Gastrocnemius medialis (tissue), 4 donors: ENCODE measurements at regions not wholly inside any gene's neighbourhood (a gene's known extent, or its start where the extent isn't known, plus 50 kb on each side); places are given as distances from the start of the nearest gene placed in this dataset.

ENCODE experiments used
- POLR2A ChIP-seq, 2 donors: fragments of 450-650 bp; IDR thresholded peaks; one replicate each; pipeline ENCODE4 v1.6.1; 2017; ENCODE audit warnings: antibody characterized with exemption in 2 of 2, mild to moderate bottlenecking in 2 of 2, moderate library complexity in 2 of 2
- TF ChIP-seq, protein P1 (sequence below), 5 experiments: fragments of 450-650 bp in 3 of 5; fragments of 200-600 bp in 2 of 5; sonication (generic) in 2 of 5; IDR thresholded peaks in 4 of 5; conservative IDR thresholded peaks in 1 of 5; 1 replicate in 4 of 5; 2 replicates in 1 of 5; pipeline ENCODE4 v1.5.1; 2016 to 2019; ENCODE audit warnings: antibody characterized with exemption in 5 of 5, mild to moderate bottlenecking in 3 of 5, moderate library complexity in 3 of 5

DNA sequence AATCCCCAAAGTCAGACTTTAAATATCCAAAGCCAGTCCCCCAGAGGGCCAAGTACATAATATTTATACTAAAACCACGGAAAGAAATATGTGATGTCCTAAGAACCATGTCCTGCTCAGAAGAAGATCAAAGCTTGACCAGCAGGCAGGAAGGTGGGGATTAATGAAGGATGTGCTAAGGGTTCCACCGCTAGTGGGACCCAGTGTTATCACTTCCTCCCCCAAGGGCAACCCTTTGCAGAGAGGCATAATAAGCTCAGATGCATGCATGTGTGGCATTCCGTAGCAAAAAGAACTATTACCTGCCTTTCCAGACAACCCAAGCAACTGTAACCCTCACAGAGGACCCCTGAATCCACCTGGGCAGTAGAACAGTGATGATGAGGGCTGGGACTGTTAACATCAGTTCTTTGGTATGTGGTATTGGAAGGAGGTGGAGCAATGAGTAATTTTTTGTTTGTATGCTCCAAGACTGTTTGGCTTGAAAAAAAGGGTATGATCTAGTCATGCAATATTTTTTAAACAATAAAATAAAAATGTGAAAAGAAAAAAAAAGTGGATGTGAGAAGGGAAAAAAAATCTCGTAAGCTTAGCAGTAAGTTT lies 71.7 kb upstream of the ETV6 start:
- TF ChIP-seq, protein P1, sequence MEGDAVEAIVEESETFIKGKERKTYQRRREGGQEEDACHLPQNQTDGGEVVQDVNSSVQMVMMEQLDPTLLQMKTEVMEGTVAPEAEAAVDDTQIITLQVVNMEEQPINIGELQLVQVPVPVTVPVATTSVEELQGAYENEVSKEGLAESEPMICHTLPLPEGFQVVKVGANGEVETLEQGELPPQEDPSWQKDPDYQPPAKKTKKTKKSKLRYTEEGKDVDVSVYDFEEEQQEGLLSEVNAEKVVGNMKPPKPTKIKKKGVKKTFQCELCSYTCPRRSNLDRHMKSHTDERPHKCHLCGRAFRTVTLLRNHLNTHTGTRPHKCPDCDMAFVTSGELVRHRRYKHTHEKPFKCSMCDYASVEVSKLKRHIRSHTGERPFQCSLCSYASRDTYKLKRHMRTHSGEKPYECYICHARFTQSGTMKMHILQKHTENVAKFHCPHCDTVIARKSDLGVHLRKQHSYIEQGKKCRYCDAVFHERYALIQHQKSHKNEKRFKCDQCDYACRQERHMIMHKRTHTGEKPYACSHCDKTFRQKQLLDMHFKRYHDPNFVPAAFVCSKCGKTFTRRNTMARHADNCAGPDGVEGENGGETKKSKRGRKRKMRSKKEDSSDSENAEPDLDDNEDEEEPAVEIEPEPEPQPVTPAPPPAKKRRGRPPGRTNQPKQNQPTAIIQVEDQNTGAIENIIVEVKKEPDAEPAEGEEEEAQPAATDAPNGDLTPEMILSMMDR (IDR thresholded peaks at IDR 0.05 in 4 of 5, conservative IDR thresholded peaks at IDR 0.05 in 1 of 5): no peak
- no peak for TF ChIP-seq POLR2A (IDR thresholded peaks at IDR 0.05)
